HG03196 (cell line): ENCODE measurements at regions not wholly inside any gene's neighbourhood (a gene's known extent, or its start where the extent isn't known, plus 50 kb on each side); places are given as distances from the start of the nearest gene placed in this dataset.
"Not testable (repeated sequence)": the region's sequence is repeated elsewhere in the genome, so short reads cannot be mapped to it uniquely, and the experiment has no call there.

Experiments used
- ATAC-seq: cut with Tn5 transposase; IDR thresholded peaks from one replicate; pipeline ENCODE4 v1.9.1; 2021; ENCODE audit not compliant: unreplicated experiment

DNA sequence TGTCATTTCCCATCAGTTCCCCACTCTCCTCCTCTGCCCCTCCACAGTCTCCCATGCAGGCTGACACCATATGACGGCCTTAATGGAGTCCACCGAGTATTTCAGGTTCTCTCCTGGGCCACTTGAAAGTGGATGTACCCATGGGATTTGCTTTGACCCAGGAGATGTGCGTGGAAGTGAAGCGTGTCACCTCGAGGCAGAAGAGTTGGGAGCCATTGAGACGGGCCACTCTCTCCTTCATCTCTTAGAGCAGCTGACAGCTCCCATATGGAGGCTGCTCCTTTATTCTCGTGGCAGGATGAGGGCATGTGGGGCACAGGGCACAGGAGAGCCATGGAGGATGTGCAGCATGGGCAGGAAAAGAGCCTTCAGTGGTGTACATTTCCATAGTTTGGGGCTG is 144.7 kb upstream of the CRYM start:
- not testable (repeated sequence) for ATAC-seq

DNA sequence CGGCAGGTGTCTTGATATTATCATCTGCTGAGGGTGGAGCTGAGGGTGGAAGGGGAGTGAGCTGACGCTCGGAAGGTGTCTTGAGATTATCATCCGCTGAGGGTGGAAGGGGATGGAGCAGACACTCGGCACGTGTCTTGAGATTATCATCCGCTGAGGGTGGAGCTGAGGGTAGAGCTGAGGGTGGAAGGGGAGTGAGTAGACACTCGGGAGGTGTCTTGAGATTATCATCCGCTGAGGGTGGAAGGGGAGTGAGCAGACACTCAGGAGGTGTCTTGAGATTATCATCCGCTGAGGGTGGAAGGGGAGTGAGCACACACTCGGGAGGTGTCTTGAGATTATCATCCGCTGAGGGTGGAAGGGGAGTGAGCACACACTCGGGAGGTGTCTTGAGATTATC is 126.6 kb upstream of the CRYM start:
- ATAC-seq = not testable (repeated sequence)

GRCh38 chr16:21397866-21398265 is 119.8 kb upstream of the CRYM start:
- ATAC-seq = not testable (repeated sequence)

GRCh38 chr16:21396545-21396944 is 118.5 kb upstream of the CRYM start:
- not testable (repeated sequence) for ATAC-seq

- not testable (repeated sequence) for ATAC-seq
Observed at GRCh38 chr16:21390634-21391033, 112.5 kb upstream of the CRYM start.

GRCh38 chr16:21389860-21390259 is 111.8 kb upstream of the CRYM start:
- not testable (repeated sequence) for ATAC-seq

DNA sequence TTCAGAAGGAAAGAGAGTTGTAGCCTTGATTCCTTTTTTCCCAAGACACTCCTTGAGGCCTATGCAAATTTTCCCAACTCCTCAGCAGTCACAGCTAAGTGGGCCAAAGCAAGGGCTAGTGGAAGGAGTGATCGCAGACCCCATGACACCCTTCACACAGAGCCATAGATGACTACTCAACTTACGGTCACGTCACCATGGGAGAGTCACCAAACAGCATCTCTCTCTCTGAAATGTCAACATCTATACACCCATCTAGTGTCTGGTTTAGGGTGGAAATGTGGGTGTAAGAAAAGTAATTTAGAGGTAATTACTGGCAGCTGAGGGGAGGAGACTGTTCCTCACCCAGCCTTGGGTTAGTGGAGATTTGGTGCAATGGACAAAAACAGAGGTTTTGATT is 109.7 kb upstream of the CRYM start:
- ATAC-seq = not testable (repeated sequence)

DNA sequence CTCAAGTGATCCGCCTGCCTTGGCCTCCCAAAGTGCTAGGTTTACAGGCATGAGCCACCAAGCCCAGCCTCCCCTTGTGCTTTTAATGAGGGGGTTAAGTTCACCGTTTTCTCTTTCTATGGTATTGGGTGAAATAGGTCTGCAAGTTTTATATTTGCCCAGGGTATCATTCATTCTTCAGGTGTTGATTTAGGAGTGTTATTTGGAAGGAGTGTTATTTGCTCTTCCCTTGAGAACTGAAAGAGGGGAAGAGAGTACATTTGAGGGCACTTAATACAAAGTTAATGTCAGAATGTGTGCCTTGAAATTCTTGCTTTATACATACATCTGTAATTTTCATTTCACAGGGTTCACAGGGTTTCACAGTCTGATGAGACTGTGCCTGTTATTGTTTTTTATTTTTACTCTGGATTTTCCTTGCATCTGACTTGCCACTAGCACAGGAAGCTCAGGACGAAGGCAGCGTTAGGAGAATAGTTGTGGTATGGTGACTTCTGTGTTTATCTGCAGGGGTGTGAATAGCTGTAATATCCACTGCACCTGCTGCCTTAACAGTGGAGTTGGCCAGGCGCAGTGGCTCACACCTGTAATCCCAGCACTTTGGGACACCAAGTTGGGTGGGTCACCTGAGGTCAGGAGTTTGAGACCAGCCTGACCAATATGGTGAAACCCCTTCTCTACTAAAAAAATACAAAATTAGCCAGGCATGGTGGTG is 108.3 kb upstream of the CRYM start:
- not testable (repeated sequence) for ATAC-seq

GRCh38 chr16:21383682-21384081 is 105.6 kb upstream of the CRYM start:
- ATAC-seq = not testable (repeated sequence)

GRCh38 chr16:21379645-21380044 is 101.6 kb upstream of the CRYM start:
- not testable (repeated sequence) for ATAC-seq

GRCh38 chr16:21376196-21376899 is 98.3 kb upstream of the CRYM start:
- not testable (repeated sequence) for ATAC-seq

- not testable (repeated sequence) for ATAC-seq
Observed at GRCh38 chr16:21375334-21375733, 97.2 kb upstream of the CRYM start.

DNA sequence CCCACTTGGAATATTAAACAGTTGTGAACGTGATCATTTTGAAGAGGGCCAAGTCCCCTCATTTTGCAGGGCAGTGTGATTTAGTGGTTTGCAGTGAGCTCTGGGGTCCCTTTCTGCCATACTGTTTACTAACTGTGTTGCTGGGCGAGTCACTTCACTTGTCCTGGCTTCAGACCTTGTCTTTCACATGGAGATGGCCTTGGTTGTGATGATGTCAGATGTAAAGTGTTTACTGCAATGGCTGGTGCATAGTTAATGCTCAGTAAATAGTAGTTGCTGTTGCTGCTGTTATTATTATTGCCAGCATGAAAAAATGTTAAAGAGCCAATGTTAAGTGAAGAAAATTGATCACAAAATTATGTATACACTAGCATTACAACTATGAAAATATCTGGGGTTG is 95.4 kb upstream of the CRYM start:
- ATAC-seq = not testable (repeated sequence)

- ATAC-seq = not testable (repeated sequence)
Observed at GRCh38 chr16:21372862-21373261, 94.8 kb upstream of the CRYM start.

- not testable (repeated sequence) for ATAC-seq
Observed at GRCh38 chr16:21372162-21372835, 94.2 kb upstream of the CRYM start.

GRCh38 chr16:21370791-21371190 is 92.7 kb upstream of the CRYM start:
- ATAC-seq = not testable (repeated sequence)

- ATAC-seq = not testable (repeated sequence)
Observed at GRCh38 chr16:21368973-21369942, 91.2 kb upstream of the CRYM start.

DNA sequence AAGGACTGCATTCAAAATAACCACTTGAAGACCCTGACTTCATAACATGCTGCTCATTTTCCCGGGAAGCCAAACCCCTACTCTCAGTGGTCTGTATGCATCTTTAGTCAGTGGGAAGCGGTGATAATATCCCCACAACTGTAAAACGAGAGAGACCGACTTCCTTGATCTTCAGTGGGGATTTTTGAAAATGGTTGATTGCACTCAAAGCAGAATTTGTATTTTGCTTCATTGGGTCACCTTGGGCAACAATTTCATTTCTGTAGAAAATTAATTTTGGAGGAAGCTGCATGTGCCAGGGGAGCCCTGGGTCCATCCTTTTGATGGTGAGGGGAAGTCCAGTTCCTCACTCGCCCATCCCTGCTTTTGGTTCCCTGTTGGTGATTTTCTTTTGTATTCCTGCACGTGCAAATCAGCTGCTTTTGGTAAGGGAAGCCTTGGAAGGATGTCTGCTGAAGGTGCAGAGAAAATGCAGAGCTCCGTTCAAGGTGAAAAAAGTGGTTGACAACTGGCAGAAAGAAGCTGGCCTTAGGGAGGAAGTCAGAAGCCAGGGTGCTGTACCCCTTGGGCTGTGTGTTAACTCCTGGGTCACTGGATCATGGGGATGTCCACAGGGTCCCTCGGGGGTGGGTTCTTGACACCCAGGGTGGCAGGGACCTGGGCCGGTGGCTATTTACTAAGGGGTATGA is 89.8 kb upstream of the CRYM start:
- not testable (repeated sequence) for ATAC-seq

DNA sequence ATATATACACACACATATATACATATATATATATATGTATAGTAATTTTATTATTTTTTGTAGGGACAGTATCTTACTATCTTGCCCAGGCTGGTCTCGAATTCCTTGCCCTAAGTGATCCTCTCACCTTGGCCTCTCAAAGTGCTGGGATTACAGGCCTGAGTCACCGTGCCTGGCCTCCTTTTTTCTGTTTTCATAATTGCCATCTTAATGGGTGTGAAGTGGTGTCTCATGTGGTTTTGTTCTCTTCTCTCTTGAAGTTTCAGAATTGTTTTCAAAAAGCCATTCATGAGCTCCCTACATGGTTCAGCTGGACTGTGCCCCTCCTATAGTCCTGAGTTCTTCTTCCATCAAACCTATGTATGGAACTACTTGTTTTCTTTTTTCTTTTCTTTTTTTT is 88.9 kb upstream of the CRYM start:
- not testable (repeated sequence) for ATAC-seq

- peak; percentile 22 for ATAC-seq
Observed at GRCh38 chr16:21365541-21365940, 87.5 kb upstream of the CRYM start.
